H9 (cell line): ENCODE measurements at regions not wholly inside any gene's neighbourhood (a gene's known extent, or its start where the extent isn't known, plus 50 kb on each side); places are given as distances from the start of the nearest gene placed in this dataset.

Experiments
- DNase-seq: peaks from one replicate; pipeline ENCODE4 v3.0.0-alpha.2; 2017
- H2AFZ ChIP-seq: one replicate; pipeline ENCODE4 v1.6.1; 2013; ENCODE audit warnings: mild to moderate bottlenecking, low read length, control low read depth, moderate library complexity
- H2AK5ac ChIP-seq: 2 replicates; pipeline ENCODE4 v1.6.1; 2013; ENCODE audit warnings: low read length, control low read depth, mixed read lengths; ENCODE audit not compliant: insufficient read length
- H2BK120ac ChIP-seq: one replicate; pipeline ENCODE4 v1.6.1; 2013; ENCODE audit warnings: low read depth, mild to moderate bottlenecking, low read length, control low read depth, inconsistent platforms; ENCODE audit not compliant: poor library complexity, severe bottlenecking
- H2BK12ac ChIP-seq: 2 replicates; pipeline ENCODE4 v1.6.1; 2013; ENCODE audit warnings: low read length, control low read depth, mixed read lengths, low read depth; ENCODE audit not compliant: insufficient read length
- H2BK15ac ChIP-seq: 2 replicates; pipeline ENCODE4 v1.6.1; 2013; ENCODE audit warnings: low read depth, low read length, control low read depth
- H2BK20ac ChIP-seq: one replicate; pipeline ENCODE4 v1.6.1; 2013; ENCODE audit warnings: low read depth, mild to moderate bottlenecking, low read length, control low read depth, inconsistent platforms; ENCODE audit not compliant: poor library complexity, severe bottlenecking
- H2BK5ac ChIP-seq: 2 replicates; pipeline ENCODE4 v1.6.1; 2013; ENCODE audit warnings: low read length, control low read depth, mixed read lengths; ENCODE audit not compliant: insufficient read length
- H3K14ac ChIP-seq: 2 replicates; pipeline ENCODE4 v1.6.1; 2013; ENCODE audit warnings: low read length, control low read depth; ENCODE audit not compliant: insufficient read depth
- H3K18ac ChIP-seq: 2 replicates; pipeline ENCODE4 v1.6.1; 2013; ENCODE audit warnings: low read depth, mild to moderate bottlenecking, mixed read lengths, low read length, control low read depth; ENCODE audit not compliant: insufficient read length
- H3K23ac ChIP-seq: 2 replicates; pipeline ENCODE4 v1.6.1; 2013; ENCODE audit warnings: low read length, control low read depth, mixed read lengths, low read depth; ENCODE audit not compliant: insufficient read length
- H3K23me2 ChIP-seq: 2 replicates; pipeline ENCODE4 v1.6.1; 2013; ENCODE audit warnings: low read depth, mild to moderate bottlenecking, mixed read lengths, low read length, control low read depth; ENCODE audit not compliant: insufficient read length, poor library complexity, severe bottlenecking
- H3K27ac ChIP-seq: 2 replicates; pipeline ENCODE4 v1.5.1; 2013; ENCODE audit warnings: low read length, control low read depth, mixed read lengths, low read depth; ENCODE audit not compliant: insufficient read length
- H3K27me3 ChIP-seq: 2 replicates; pipeline ENCODE4 v1.6.1; 2013; ENCODE audit warnings: low read length, control low read depth, inconsistent platforms; ENCODE audit not compliant: insufficient read depth
- H3K4ac ChIP-seq: 2 replicates; pipeline ENCODE4 v1.6.1; 2013; ENCODE audit warnings: low read depth, mild to moderate bottlenecking, control low read depth, inconsistent platforms, low read length, moderate library complexity
- H3K4me1 ChIP-seq: 2 replicates; pipeline ENCODE4 v1.6.1; 2013; ENCODE audit warnings: low read length, control low read depth, inconsistent platforms; ENCODE audit not compliant: insufficient read depth
- H3K4me2 ChIP-seq: 2 replicates; pipeline ENCODE4 v1.6.1; 2013; ENCODE audit warnings: low read length, control low read depth, mixed read lengths; ENCODE audit not compliant: insufficient read length, insufficient read depth
- H3K56ac ChIP-seq: 2 replicates; pipeline ENCODE4 v1.6.1; 2013; ENCODE audit warnings: low read depth, mild to moderate bottlenecking, mixed read lengths, low read length, control low read depth; ENCODE audit not compliant: insufficient read length
- H3K79me1 ChIP-seq: 2 replicates; pipeline ENCODE4 v1.6.1; 2013; ENCODE audit warnings: low read depth, mild to moderate bottlenecking, moderate library complexity, low read length, control low read depth, inconsistent platforms; ENCODE audit not compliant: insufficient read depth, poor library complexity, severe bottlenecking
- H3K79me2 ChIP-seq: 2 replicates; pipeline ENCODE4 v1.6.1; 2013; ENCODE audit warnings: low read length, control low read depth, inconsistent platforms; ENCODE audit not compliant: insufficient read depth
- H3K9ac ChIP-seq: 2 replicates; pipeline ENCODE4 v1.6.1; 2013; ENCODE audit warnings: low read length, control low read depth, mixed read lengths; ENCODE audit not compliant: insufficient read length; ENCODE audit errors: extremely low read depth
- H3K9me3 ChIP-seq: one replicate; pipeline ENCODE4 v1.6.1; 2013; ENCODE audit warnings: low read depth, low read length, inconsistent platforms; ENCODE audit not compliant: control insufficient read depth
- H3T11ph ChIP-seq: one replicate; pipeline ENCODE4 v1.6.1; 2013; ENCODE audit warnings: mild to moderate bottlenecking, low read length, control low read depth, inconsistent platforms
- H4K20me1 ChIP-seq: one replicate; pipeline ENCODE4 v1.6.1; 2013; ENCODE audit not compliant: control insufficient read depth, insufficient read length, insufficient read depth
- H4K5ac ChIP-seq: 2 replicates; pipeline ENCODE4 v1.6.1; 2013; ENCODE audit warnings: low read depth, mild to moderate bottlenecking, mixed read lengths, low read length, control low read depth; ENCODE audit not compliant: insufficient read length
- H4K8ac ChIP-seq: replicated peaks from 2 replicates; pipeline ENCODE4 v1.6.1; 2013; ENCODE audit warnings: low read length, control low read depth, mixed read lengths, low read depth; ENCODE audit not compliant: insufficient read length
- H4K91ac ChIP-seq: 2 replicates; pipeline ENCODE4 v1.6.1; 2013; ENCODE audit warnings: low read depth, mild to moderate bottlenecking, moderate library complexity, mixed read lengths, low read length, control low read depth; ENCODE audit not compliant: insufficient read length
- H3K27ac Mint-ChIP-seq, 3 experiments: 2 replicates in 2 of 3; 3 replicates in 1 of 3; pipeline ENCODE4 v1.8.0; 2020 to 2021; ENCODE audit warnings: mixed read lengths in 3 of 3, mild to moderate bottlenecking in 1 of 3, moderate library complexity in 1 of 3
- H3K27me3 Mint-ChIP-seq: 2 replicates; pipeline ENCODE4 v1.8.0; 2021; ENCODE audit warnings: low read depth, mild to moderate bottlenecking, moderate library complexity, mixed read lengths
- H3K36me3 Mint-ChIP-seq, 3 experiments: 2 replicates in 2 of 3; 3 replicates in 1 of 3; pipeline ENCODE4 v1.8.0; 2020 to 2021; ENCODE audit warnings: low read depth in 3 of 3, mixed read lengths in 3 of 3; ENCODE audit not compliant: insufficient read depth in 1 of 3
- H3K4me1 Mint-ChIP-seq, 2 experiments: 2 replicates each; pipeline ENCODE4 v1.8.0; 2020; ENCODE audit warnings: mixed read lengths in 2 of 2
- H3K4me3 Mint-ChIP-seq, 2 experiments: 2 replicates in 1 of 2; 3 replicates in 1 of 2; pipeline ENCODE4 v1.8.0; 2020 to 2021; ENCODE audit warnings: mild to moderate bottlenecking in 2 of 2, mixed read lengths in 2 of 2, moderate library complexity in 1 of 2
- H3K9me3 Mint-ChIP-seq, 2 experiments: 2 replicates in 1 of 2; 3 replicates in 1 of 2; pipeline ENCODE4 v1.8.0; 2020; ENCODE audit warnings: mild to moderate bottlenecking in 2 of 2, mixed read lengths in 2 of 2, moderate library complexity in 1 of 2
- CTCF ChIP-seq: fragments of 200-600 bp; sonication (generic); conservative IDR thresholded peaks from 3 replicates; pipeline ENCODE4 v1.8.0; 2021; ENCODE audit warnings: antibody characterized with exemption, mild to moderate bottlenecking
- WGBS: extraction: QIAGEN DNeasy Blood & Tissue Kit; methylation state at CpG from one replicate; pipeline ENCODE4 v1.1.7; 2013; ENCODE audit warnings: missing lambda C conversion rate, low lambda C conversion rate, mixed read lengths; ENCODE audit not compliant: insufficient read length; ENCODE audit errors: extremely low coverage; 5-methylcytosine and 5-hydroxymethylcytosine counted together

- H3T11ph ChIP-seq: no peak overlapping the region
- H3K27me3 Mint-ChIP-seq: no peaks in the 10 kb centered on the region; the same call in none of the 2 replicates
- no peak overlapping the region for H2BK20ac ChIP-seq
- peaks cover 9 to 18% of the 10 kb centered on the region in 2 experiments for H3K4me1 Mint-ChIP-seq
- H3K56ac ChIP-seq: no peak overlapping the region
- no peaks in the 10 kb centered on the region for H3K27me3 ChIP-seq
- no CpG with 5 or more reads among the region's 4 CpGs for WGBS
- no peak overlapping the region for H2BK120ac ChIP-seq
- no peak overlapping the region for H4K8ac ChIP-seq
- H3K4ac ChIP-seq: no peak overlapping the region
- H3K4me3 Mint-ChIP-seq: no peak overlapping the region
- H3K79me1 ChIP-seq: no peaks in the 10 kb centered on the region
- H4K91ac ChIP-seq: no peak overlapping the region
- H2BK12ac ChIP-seq: no peak overlapping the region
- H3K36me3 Mint-ChIP-seq: peaks cover 0 to 33% (median 18%) of the 10 kb centered on the region in 3 experiments; a peak in 6 of 7 replicates
- no peak for DNase-seq
- H4K5ac ChIP-seq: no peak overlapping the region
- peaks cover 5% of the 10 kb centered on the region for H3K9me3 ChIP-seq
- H3K23me2 ChIP-seq: no peaks in the 10 kb centered on the region
- TF ChIP-seq CTCF: no peak
- H2BK5ac ChIP-seq: no peak overlapping the region
- H3K9me3 Mint-ChIP-seq: peaks cover 33 to 37% of the 10 kb centered on the region in 2 experiments
- H3K27ac Mint-ChIP-seq: no peak overlapping the region
- H3K9ac ChIP-seq: no peak overlapping the region
- no peak overlapping the region for H3K23ac ChIP-seq
- H2AFZ ChIP-seq: no peak overlapping the region
- no peak overlapping the region for H3K18ac ChIP-seq
- H3K27ac ChIP-seq: no peak overlapping the region
- no peaks in the 10 kb centered on the region for H3K4me1 ChIP-seq
- no peak overlapping the region for H2AK5ac ChIP-seq
- H2BK15ac ChIP-seq: no peak overlapping the region
- H3K4me2 ChIP-seq: no peak overlapping the region
- no peaks in the 10 kb centered on the region for H3K79me2 ChIP-seq
- no peak overlapping the region; the same call in 1 of the 2 replicates for H3K14ac ChIP-seq
- no peaks in the 10 kb centered on the region for H4K20me1 ChIP-seq
Observed at GRCh38 chr2:96430394-96430988, 74.7 kb downstream of the NEURL3 start.
